ENCODE measurements at regions not wholly inside any gene's neighbourhood (a gene's known extent, or its start where the extent isn't known, plus 50 kb on each side); places are given as distances from the start of the nearest gene placed in this dataset.

DNA sequence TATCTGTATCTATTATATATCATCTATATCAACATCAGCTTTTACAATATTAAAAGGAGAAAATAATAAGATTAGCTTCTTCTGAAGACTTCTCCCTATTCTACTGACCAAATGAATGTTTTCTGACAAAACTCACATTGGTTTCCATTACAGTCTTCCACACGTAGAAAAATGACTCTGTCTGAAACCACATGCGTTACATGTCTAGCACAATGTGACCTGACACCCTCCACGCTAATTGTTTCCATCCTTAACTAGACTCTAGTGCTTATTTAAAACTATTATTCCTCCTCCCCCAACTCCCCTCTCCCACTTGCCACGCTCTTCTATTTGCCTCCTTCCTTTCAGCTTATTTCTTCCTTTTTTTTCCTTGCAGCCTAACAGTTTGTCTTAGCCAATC, 172.1 kb downstream of the ADAMTS15 start:
- TF ChIP-seq SP1 (IDR thresholded peaks at IDR 0.05) = no peak
- TF ChIP-seq NFRKB (IDR thresholded peaks at IDR 0.05) = no peak
- TF ChIP-seq ELF4 (IDR thresholded peaks at IDR 0.05) = no peak
- TF ChIP-seq CTBP1 (IDR thresholded peaks at IDR 0.05; ENCODE audit: borderline replicate concordance) = no peak
- no peak for TF ChIP-seq ARNT (IDR thresholded peaks at IDR 0.05)
- no peak for TF ChIP-seq SUZ12 (IDR thresholded peaks at IDR 0.05)
- no peak for TF ChIP-seq BHLHE40 (IDR thresholded peaks at IDR 0.05; ENCODE audit: borderline replicate concordance)
- TF ChIP-seq FOXA1 (IDR thresholded peaks at IDR 0.05) = no peak
- TF ChIP-seq TARDBP (IDR thresholded peaks at IDR 0.05) = no peak
- no peak for TF ChIP-seq FOXM1 (IDR thresholded peaks at IDR 0.05; ENCODE audit: borderline replicate concordance)
- TF ChIP-seq ZNF384 (IDR thresholded peaks at IDR 0.05) = no peak

Data from HEK293T (cell line).